NCI-H1694 (cell line): ENCODE measurements at regions not wholly inside any gene's neighbourhood (a gene's known extent, or its start where the extent isn't known, plus 50 kb on each side); places are given as distances from the start of the nearest gene placed in this dataset.
"Not testable (repeated sequence)": the region's sequence is repeated elsewhere in the genome, so short reads cannot be mapped to it uniquely, and the experiment has no call there.

ENCODE experiments used
- DNase-seq: peaks from one replicate; lab custom pipeline; 2025; lab: John Stamatoyannopoulos, UW

DNA sequence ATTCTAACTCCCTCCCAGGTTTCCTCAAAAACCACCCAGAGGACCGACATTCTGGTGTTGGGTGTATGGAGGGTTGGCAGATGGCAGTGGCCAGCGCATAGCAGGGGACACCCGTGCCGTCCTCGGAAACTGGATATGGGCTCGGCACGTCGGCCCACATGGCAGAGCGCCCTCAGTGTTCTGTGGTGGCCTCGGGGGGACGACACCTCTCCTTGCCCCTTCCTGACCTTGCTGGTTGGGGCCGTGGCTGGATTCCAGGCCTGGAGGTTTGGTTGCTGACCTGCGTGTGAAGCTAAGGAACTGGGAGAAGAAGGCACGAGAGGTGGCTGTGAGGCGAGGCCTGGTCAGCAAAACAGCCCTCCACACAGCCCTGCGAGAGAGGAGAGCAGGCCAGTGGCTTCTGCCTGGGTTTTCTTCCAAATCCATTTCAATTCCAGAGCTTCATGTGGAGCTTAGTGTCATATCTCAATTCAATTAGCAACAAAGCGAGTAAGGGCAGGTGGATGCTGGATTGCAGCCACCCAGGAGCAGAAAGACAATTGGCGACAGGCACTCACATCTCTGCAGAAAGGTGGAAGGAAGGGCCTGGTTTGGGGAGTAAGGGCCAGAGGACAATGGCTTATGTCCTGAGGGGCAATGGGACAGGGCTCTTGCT lies 478.4 kb downstream of the BRD1 start:
- DNase-seq, result no peak

DNA sequence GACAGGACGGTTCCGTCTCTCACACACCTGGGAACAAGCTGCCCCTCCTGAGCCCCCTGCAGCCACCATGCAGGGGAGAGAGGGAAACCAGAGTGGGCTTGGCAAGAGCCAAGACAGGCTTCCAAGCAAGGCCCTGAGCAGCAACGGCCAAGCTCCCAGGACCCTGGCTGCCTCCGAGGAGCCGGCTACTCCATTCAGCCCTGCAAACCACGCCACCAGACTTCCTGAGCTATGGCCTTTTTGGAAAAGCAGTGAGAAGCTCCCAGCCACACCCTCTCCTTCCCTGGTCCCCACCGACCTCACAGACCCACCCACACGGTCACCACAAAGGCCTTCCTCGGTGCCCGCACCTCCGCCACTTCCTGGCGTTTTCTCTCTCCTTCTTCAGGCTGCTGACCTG lies 479.0 kb downstream of the BRD1 start:
- DNase-seq, result no peak

DNA sequence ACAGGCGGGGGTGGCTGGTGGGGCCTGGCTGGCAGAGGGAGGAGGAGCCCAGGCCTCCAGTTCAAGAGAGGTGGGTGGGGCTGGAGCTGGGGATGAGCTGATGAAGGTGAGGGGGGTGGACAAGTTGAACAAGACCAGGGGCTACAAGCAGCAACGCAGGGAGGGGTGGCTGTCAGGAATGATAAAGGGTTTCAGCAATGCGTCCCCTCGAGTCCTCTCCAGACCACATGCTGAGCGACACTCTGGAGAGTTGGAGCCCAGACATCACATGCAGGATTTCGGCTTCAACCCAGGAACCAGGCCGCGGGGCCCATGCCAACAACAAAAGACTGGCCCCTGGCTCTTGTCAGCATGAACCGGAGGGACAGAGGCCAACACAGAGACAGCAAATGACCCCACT lies 480.3 kb downstream of the BRD1 start:
- DNase-seq, result no peak

DNA sequence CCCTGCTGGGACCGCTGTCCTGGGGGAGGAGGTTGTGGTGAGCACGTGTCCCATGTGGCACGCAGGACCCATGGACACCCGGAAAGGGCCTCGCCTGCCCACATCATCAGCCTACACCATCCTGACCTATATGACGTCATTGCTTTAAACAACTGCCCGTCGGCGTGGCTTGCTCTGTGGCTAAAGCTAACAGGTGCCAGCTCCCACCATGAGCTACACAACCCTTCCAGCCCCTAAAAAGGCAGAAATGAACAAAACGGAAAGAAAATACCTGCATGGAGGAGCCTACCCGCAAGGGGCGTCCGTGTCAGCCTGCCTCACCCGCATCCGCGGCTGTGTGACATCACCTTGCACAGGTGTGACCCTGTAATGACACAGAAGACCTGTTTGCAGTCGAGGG lies 481.8 kb downstream of the BRD1 start:
- no peak for DNase-seq

DNA sequence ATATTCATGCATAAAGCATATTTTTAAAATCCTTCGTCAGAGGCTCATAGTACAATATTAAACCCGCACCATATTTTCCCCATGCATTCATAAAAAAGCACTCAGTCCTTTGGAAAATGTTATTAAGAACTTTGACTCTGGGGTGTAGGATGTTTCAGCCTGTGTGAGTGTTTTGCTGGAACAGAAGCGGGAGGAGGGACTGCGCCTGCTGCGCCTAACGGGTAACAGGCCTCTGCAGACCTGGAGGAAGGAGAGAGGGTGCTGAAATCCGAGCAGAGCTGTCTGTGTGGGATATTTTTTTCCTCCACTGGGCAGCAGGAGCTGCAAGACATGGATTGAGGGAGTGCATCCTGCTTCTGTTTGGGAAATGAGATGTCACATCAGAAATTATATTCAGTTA lies 483.0 kb downstream of the BRD1 start:
- no peak for DNase-seq

DNA sequence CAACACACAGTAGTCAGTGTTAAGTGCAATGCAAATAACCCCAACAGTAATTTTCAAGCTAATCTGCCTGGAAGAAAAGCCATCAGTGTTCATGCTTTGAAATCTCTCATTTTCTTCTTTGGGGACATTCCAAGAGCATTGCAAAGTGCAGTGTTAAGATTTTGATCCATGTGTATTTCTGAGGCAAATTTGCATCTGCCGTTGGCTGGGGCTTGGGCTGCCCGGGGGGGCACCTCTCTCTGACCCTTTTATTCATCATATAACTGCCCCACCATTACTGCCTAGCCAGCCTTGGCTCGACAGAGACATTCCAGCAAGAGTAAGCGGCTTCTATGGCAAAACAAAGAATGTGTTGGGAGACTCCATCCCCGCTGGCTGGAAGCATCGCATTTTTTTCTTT lies 483.5 kb downstream of the BRD1 start:
- DNase-seq, result no peak

DNA sequence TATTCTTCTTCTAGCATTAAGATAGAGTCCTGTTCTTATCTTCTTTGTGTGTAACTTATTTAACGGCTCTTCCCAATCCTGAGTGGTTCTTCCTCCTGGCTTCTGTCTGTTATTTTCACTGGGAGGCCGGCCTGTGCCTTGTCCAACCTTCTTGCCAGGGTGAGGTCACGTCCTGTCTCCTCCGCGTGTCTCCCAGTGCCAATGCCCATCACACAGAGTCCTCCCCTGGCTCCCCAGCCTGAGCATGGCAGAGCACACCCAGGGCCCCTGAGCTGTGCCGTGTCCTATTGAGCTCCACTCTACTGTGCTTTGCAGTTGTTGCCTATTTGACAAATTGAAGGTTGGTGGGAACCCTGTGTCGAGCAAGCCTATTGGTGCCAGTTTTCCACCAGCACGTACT lies 487.3 kb downstream of the BRD1 start:
- DNase-seq, result no peak

DNA sequence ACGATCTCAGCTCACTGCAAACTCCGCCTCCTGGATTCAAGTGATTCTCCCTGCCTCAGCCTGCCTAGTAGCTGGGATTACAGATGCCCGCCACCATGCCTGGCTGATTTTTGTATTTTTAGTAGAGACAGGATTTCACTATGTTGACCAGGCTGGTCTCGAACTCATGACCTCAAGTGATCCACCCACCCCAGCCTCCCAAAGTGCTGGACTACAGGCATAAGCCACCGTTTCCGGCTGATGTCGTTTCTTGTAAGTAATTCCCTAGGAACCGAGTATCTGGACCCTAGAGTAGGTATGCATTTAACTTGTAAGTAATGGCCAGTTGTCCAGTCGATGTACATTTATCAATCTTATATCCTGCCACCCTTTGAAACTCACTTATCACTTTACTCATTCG lies 491.2 kb downstream of the BRD1 start:
- not testable (repeated sequence) for DNase-seq

DNA sequence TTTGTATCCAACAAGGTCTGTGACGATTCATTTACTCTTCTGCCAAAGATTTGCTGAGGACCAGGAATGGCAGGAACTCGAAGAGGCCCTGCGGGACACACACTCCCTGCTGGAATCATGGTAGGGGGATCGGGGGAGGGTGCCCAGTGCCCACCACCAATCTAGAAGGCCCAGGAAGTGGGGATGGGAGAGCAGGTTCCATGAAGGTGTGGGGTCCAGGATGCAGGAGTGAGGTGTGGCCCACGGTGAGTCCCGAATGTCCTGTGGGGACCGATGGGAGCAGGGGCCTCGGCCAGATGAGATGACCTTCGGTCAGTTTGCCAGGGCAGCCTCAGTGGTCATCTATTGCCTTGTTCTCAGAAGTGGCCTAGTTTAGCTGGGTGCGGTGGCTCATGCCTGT lies 492.7 kb downstream of the BRD1 start:
- DNase-seq, result no peak

DNA sequence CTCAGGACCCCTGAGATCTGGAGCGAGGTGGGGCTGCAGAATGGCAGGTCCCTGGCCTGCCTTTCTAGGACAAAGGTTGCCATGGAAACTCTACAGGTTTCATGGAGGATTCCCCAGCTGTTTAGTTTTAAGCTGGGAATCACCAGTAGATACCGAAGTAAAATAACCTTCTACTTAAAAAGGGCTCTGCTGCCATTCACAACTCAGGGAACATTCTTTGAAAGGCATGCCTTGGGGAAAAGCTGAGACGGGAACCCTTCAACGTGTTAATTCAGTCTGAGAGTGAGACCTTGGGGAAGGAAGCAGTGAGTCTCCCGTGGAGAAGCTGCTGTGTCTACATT lies 493.3 kb downstream of the BRD1 start:
- DNase-seq, result no peak

DNA sequence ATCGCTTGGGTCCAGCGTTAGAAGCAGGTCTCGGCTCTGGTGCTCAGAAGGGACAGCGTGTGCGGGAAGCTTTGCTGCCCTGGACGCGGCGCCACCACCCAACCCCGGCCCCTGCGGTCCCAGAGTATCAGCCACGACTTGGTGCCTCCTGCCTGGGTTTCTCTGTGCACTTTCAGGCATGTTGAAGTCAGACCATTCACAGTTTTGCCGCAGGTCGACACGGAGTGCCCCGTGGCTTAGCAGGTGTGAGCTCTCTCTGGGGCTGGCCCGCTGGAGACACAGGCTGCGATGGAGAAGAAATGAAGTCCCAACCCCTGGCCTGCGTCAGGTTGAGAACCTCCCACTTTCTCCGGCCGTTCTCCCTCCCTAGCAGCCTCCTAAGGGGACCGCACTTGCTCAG lies 494.5 kb downstream of the BRD1 start:
- no peak for DNase-seq

DNA sequence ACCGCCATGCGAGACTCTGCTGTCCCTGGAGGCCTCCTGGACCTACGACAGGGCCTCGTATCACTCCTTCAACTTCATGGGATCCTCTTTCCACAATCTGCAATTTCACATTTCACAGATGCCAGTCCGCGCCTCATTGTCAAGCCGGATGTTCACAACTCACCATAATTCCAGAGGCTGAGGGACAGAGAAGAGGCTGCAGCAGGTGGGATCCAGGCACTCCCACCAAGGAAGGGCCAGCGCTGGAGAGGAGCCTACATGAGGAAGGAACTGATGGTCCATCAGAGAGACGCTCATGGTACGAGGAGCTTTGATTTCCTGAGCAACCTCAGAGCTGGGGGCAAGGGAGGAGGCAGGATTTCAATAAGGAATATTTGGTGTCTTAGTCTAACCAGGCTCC lies 495.0 kb downstream of the BRD1 start:
- DNase-seq, result no peak

DNA sequence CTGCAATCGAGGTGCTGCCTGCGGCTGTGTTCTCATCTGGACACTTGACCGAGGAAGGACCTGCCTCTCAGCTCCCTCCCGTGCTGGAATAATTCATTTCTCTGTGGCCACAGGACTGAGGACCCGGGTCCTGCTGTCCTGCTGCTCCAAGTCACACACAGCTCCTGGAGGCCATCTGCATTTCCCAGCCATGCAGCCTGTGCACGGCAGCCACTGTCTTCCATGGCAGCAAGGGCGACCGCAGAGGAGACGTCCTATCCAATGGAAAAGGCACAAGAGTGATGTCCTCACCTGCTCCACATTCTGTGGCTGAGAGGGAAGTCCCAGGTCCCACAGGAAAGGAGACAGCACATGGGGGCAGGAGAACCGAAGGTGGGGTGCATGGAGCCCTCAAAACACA lies 495.8 kb downstream of the BRD1 start:
- no peak for DNase-seq

DNA sequence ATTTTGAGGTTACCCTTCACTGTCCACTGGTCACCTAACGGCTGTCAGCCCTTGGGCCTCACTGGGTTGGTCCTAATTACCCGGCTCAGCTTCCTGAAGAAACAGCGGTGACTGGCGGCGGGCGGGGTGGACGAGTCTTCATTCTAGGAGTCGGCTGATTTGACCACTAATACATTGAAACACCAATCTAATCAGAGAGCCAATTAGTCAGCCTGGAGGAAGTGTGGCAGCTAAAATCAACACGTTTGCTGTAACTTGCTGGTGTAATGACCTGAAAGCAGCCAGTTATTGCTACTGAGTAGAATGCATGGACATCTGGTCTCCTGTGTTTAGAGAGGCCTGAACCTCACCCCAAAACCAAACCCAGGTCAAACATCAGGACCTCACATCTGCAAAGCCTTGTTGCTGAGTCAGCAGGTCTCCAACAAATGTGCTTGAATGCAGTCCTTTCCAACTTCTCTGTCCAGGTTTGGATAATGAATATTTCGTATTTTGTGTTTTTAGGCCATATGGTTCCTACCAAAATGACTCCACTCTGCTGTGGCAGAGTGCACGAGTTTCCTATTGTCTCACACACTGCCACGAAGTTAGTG lies 496.4 kb downstream of the BRD1 start:
- DNase-seq, result no peak

DNA sequence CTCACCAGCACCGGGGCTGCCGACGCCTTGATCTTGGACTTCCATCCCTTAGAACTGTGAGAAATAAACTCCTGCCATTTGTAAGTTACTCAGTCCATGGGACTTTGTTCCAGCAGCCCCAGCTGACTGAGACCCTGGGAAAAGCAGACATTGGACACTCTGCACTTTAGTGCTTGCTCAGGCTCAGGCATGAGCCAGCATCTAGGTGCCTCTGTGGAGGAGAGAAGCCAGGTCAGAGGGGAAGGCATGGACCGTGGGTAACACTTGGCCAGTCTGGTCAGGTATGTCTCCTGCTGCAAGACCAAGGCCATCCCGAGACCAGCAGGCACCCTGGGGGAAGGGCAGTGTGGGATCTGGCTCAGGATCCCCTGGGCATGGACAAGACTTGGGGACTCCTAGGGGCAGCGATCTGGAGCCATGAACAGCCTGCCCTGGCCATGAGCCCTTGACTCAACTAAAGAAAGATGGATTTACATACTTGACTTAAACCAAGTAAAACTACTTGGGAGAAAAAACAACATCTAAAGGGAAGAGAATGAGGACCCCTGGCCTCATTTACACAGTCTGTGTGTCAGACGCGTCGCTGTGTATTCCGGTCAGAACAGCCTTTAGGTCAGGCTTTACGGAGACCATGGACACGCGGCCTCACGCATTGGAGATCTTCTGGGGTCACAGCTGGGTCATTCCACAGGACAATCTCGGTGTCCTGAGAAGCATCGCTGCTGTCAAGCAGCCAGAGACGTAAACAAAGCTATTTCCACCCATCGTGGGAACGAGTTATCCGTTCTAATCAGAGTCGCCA lies 497.1 kb downstream of the BRD1 start:
- no peak for DNase-seq

DNA sequence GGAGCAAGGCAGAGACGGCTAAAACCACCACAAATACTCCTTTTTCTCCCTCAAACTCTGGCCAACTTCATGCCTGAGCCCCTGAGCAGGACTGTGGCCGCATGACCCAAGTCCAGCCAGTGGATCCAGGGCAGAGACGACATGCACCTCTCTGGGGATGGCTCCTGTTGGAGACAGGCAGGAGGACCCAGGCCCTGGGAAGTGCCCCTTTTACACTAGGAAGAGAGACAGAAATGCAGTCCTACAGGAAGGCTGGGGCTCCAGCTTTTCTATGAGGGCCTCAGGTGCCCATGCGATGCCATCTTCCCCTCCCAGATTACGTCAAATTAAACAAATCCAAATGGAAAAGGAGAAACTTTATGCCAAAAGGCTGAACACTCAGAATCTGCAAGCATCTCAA lies 498.0 kb downstream of the BRD1 start:
- DNase-seq, result no peak

DNA sequence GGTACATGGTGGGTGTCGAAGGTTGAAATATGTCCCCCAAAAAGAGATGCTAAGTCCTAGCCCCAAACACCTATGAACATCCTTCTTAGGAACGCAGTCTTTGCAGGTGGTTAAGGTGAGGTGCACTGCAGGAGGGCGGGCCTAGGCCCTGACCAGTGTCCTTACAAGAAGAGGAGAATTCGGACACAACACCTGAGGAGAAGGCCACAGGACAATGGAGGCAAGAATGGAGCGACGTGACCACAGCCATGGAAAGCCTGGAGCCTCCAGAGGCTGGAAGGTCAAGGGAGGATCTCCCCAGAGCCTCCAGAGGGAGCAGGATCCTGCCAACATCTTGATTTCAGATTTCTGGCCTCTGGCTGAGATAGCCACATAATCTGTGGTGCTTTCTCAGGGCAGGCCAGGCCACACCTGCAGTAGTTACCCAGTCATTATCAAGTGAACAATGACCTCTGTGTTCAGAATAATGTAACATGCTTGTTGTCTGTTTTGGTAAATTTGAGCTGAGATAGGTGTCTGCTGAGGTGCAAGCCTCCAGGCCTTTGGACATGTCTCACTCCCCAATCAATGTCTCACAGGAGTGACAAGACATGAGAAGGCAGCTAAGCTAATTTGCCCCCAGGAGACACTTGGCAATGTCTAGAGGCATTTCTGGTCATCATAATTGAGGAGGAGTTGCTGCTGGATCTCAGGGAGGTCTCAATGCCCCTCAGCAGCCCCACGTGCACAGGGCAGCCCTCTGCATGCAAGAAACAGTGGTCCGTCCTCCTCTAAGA lies 498.9 kb downstream of the BRD1 start:
- no peak for DNase-seq

DNA sequence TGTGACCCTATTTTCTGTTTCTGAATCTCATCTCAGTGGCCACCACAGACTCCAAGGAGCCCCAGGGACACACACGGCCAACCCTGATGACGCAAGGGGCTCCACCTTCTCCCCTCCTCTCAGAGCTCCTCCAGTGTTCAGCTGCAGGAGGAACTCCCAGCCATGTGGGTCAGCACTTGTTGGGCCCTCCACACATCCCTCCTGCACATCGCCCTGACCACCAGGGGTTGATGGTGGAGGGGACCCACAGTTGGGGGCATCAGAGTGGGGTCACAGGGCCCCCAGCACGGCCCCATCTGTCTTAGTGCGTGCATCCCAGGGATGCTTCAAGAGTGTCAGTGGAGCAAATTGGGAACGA lies 499.6 kb downstream of the BRD1 start:
- DNase-seq, result no peak

DNA sequence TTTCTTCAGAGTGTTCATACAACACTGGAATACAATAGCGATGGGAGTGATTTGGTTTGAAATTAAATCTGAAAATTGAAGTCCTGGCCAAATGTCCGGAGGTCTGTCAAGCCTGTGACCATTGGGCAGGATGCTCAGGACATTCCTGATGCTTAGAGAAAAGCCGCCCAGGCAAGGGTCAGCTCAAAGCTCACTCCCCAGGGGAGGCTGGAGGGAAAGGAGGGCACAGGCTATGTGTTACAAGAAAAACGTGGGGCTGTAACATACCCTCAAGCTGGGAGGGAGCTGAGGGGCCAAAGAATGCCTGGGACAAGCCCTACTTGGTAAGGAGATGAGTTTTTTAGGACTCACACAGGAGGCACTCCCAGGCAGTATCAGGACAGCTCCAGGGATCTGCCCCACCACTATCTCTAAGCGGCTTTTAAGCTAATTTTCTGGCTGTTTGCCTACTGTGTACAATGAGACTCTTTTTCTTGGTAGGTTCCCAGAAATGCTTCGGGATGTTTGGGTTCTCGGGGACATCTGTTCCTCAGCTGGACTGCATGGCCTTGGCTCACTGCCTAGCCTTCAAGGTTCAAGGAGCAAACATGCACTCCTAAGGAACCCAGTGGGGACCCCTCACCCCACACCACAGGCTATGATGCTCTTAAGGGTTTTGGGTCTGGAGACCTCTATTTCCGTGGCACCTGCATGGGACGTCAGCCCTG lies 500.1 kb downstream of the BRD1 start:
- no peak for DNase-seq

DNA sequence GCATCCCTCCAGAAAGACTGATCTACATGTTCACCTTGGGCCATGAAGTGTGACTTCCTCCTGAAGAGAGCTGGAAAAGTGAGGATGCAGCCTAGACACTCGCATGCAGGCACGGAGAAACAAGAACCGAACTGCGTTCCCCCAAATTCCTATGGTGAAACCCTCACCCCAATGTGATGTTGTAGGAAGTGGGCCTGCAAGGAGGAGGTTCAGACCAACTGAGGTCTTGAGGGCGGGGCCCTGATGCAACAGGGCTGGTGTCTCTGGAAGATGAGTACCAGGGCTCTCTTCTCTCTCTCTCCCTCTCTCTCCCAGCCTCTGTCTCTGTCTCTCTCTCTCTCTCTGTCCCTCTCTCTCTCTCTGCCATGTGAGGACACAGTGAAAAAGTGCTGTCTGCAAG lies 501.1 kb downstream of the BRD1 start:
- DNase-seq, result no peak

DNA sequence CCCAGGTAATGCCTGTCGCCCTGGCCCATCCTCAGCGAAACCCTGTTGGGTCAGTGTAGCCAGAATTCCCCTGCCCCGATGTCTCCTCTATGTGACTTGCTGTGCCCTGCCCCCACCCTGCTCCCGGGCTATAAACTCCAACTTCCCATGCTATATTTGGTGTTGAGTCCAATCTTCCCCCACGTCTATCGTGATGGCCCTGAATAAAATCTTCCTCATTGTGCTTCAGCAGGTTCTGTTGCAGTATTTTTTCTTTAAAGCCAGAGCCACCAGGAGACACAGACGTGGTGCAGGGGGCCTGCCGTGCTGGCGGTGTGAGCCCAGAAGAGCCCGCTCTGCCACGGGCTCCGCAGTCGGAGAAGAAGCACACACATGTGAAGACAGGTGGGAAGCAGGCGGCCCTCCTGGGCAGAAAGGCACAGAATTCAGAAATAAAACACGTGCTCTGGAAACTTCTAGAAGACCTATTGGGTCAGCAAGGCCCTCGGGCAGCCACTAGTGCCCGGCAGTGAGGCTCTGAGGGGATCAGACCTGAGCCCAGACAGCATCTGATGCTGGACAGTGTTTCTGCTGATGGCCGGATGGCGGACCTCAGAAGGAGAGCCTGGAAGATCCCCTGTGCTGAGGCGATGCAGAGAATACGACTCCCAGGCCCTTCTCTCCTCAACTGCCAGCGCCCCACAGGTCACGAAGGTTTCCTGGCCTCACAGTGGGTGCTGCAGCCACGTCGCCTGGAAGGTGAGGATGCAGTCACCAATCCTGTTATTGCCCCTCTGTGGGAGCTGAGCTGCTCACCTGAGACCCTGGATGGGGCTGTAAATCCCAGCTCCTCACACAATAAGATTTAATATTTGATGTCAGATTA lies 501.9 kb downstream of the BRD1 start:
- no peak for DNase-seq
